WTC11 (cell line): ENCODE measurements at regions not wholly inside any gene's neighbourhood (a gene's known extent, or its start where the extent isn't known, plus 50 kb on each side); places are given as distances from the start of the nearest gene placed in this dataset.

Experiments used
- ATAC-seq: fragments of 200-7000 bp; cut with Tn5 transposase; 2 replicates; pipeline ENCODE4 v1.10.0; 2021; ENCODE audit warnings: mild to moderate bottlenecking, moderate library complexity
- CTCF ChIA-PET: fragments of 300-600 bp; sonication (Branson Sonifier 250); formaldehyde crosslinking; loops from one replicate; lab custom pipeline; 2021; ENCODE audit warnings: antibody characterized with exemption; lab: Charles Lee
- POLR2A ChIA-PET: fragments of 350-600 bp; sonication (Branson Sonifier 250); formaldehyde crosslinking; loops from one replicate; lab custom pipeline; 2021; ENCODE audit warnings: antibody characterized with exemption; lab: Charles Lee
- DNase-seq: peaks from one replicate; pipeline ENCODE4 v3.0.0; 2021; ENCODE audit warnings: low spot score
- H3K27ac Mint-ChIP-seq: 2 replicates; pipeline ENCODE4 v1.8.0; 2021; ENCODE audit warnings: mixed read lengths
- H3K27me3 Mint-ChIP-seq: 2 replicates; pipeline ENCODE4 v1.8.0; 2021; ENCODE audit warnings: low read depth, mild to moderate bottlenecking, moderate library complexity, mixed read lengths
- H3K36me3 Mint-ChIP-seq: 2 replicates; pipeline ENCODE4 v1.8.0; 2021; ENCODE audit warnings: mixed read lengths
- H3K4me1 Mint-ChIP-seq: 2 replicates; pipeline ENCODE4 v1.8.0; 2022; ENCODE audit warnings: mixed read lengths
- H3K4me3 Mint-ChIP-seq: 2 replicates; pipeline ENCODE4 v1.8.0; 2021; ENCODE audit warnings: mild to moderate bottlenecking, moderate library complexity, mixed read lengths
- H3K9me3 Mint-ChIP-seq: 2 replicates; pipeline ENCODE4 v1.8.0; 2021; ENCODE audit warnings: mixed read lengths
- AR ChIP-seq: fragments of 250-450 bp; sonication (Bioruptor Pico); IDR thresholded peaks from 2 replicates; pipeline ENCODE4 v1.9.0; 2021; ENCODE audit warnings: mild to moderate bottlenecking
- ATF1 ChIP-seq: sonication (generic); formaldehyde crosslinking; IDR thresholded peaks from 2 replicates; pipeline ENCODE4 v1.8.1; 2023; ENCODE audit warnings: mild to moderate bottlenecking, moderate library complexity, missing genetic modification reagents
- CDX4 ChIP-seq: fragments of 250-450 bp; sonication (Bioruptor Pico); IDR thresholded peaks from 2 replicates; pipeline ENCODE4 v1.9.0; 2021; ENCODE audit warnings: moderate library complexity, mild to moderate bottlenecking, inconsistent platforms, borderline replicate concordance
- CREB1 ChIP-seq: sonication (generic); formaldehyde crosslinking; IDR thresholded peaks from 2 replicates; pipeline ENCODE4 v1.8.0; 2023; ENCODE audit warnings: mild to moderate bottlenecking, missing genetic modification reagents
- ESRRA ChIP-seq: sonication (generic); formaldehyde crosslinking; IDR thresholded peaks from 2 replicates; pipeline ENCODE4 v1.8.1; 2022; ENCODE audit warnings: mild to moderate bottlenecking, missing genetic modification reagents, borderline replicate concordance
- ETV6 ChIP-seq: sonication (generic); formaldehyde crosslinking; IDR thresholded peaks from 2 replicates; pipeline ENCODE4 v1.8.1; 2022; ENCODE audit warnings: mild to moderate bottlenecking, missing genetic modification reagents
- FOXP1 ChIP-seq: sonication (generic); formaldehyde crosslinking; IDR thresholded peaks from 2 replicates; pipeline ENCODE4 v1.8.0; 2022; ENCODE audit warnings: missing genetic modification reagents, mild to moderate bottlenecking, moderate library complexity, borderline replicate concordance
- GRHL2 ChIP-seq: fragments of 250-450 bp; sonication (Bioruptor Pico); IDR thresholded peaks from 2 replicates; pipeline ENCODE4 v1.8.0; 2022; ENCODE audit warnings: mild to moderate bottlenecking, moderate library complexity; ENCODE audit not compliant: insufficient replicate concordance, severe bottlenecking
- HMGXB4 ChIP-seq: sonication (generic); formaldehyde crosslinking; IDR thresholded peaks from 2 replicates; pipeline ENCODE4 v1.8.1; 2023; ENCODE audit warnings: mild to moderate bottlenecking, moderate library complexity, missing genetic modification reagents
- MLX ChIP-seq: sonication (generic); formaldehyde crosslinking; IDR thresholded peaks from 2 replicates; pipeline ENCODE4 v1.8.1; 2023; ENCODE audit warnings: mild to moderate bottlenecking, missing genetic modification reagents, moderate library complexity
- MYBL2 ChIP-seq: sonication (generic); formaldehyde crosslinking; IDR thresholded peaks from 2 replicates; pipeline ENCODE4 v1.8.1; 2023; ENCODE audit warnings: mild to moderate bottlenecking, moderate library complexity, missing genetic modification reagents
- NFATC4 ChIP-seq: fragments of 250-450 bp; sonication (Bioruptor Pico); IDR thresholded peaks from 2 replicates; pipeline ENCODE4 v1.9.0; 2021; ENCODE audit warnings: mild to moderate bottlenecking
- NR2C2 ChIP-seq: sonication (generic); formaldehyde crosslinking; IDR thresholded peaks from 2 replicates; pipeline ENCODE4 v1.8.0; 2022; ENCODE audit warnings: mild to moderate bottlenecking, missing genetic modification reagents
- OVOL2 ChIP-seq: fragments of 250-450 bp; sonication (Bioruptor Pico); IDR thresholded peaks from 2 replicates; pipeline ENCODE4 v1.9.0; 2021; ENCODE audit warnings: mild to moderate bottlenecking, borderline replicate concordance
- RORB ChIP-seq: fragments of 250-450 bp; sonication (Bioruptor Pico); IDR thresholded peaks from 2 replicates; pipeline ENCODE4 v1.9.0; 2021; ENCODE audit warnings: mild to moderate bottlenecking
- SMAD3 ChIP-seq: sonication (generic); formaldehyde crosslinking; IDR thresholded peaks from 2 replicates; pipeline ENCODE4 v1.8.0; 2022; ENCODE audit warnings: missing genetic modification reagents, mild to moderate bottlenecking, borderline replicate concordance
- SMAD4 ChIP-seq: sonication (generic); formaldehyde crosslinking; IDR thresholded peaks from 2 replicates; pipeline ENCODE4 v1.8.0; 2022; ENCODE audit warnings: mild to moderate bottlenecking, missing genetic modification reagents
- ZNF219 ChIP-seq: sonication (generic); formaldehyde crosslinking; IDR thresholded peaks from 2 replicates; pipeline ENCODE4 v1.8.0; 2023; ENCODE audit warnings: missing genetic modification reagents, mild to moderate bottlenecking, borderline replicate concordance
- ZNF396 ChIP-seq: fragments of 250-450 bp; sonication (Bioruptor Pico); IDR thresholded peaks from 2 replicates; pipeline ENCODE4 v1.8.0; 2021; ENCODE audit warnings: mild to moderate bottlenecking, moderate library complexity, borderline replicate concordance
- ZNF423 ChIP-seq: fragments of 250-450 bp; sonication (Bioruptor Pico); IDR thresholded peaks from 2 replicates; pipeline ENCODE4 v2.1.2; 2022; ENCODE audit warnings: mild to moderate bottlenecking, moderate library complexity
- TF ChIP-seq, protein P1 (sequence below): fragments of 250-450 bp; sonication (Bioruptor Pico); IDR thresholded peaks from 2 replicates; pipeline ENCODE4 v1.9.0; 2021; ENCODE audit warnings: mild to moderate bottlenecking

- peaks cover 10% of the 10 kb centered on the region for H3K4me1 Mint-ChIP-seq
- POLR2A ChIA-PET = no interaction called here
- TF ChIP-seq ZNF396 (CRISPR knock-in tag) = no peak
- TF ChIP-seq, protein P1, sequence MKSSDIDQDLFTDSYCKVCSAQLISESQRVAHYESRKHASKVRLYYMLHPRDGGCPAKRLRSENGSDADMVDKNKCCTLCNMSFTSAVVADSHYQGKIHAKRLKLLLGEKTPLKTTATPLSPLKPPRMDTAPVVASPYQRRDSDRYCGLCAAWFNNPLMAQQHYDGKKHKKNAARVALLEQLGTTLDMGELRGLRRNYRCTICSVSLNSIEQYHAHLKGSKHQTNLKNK = no peak
- no peak for TF ChIP-seq SMAD4 (CRISPR knock-in tag)
- no peak for TF ChIP-seq ZNF423 (CRISPR knock-in tag)
- no peak for TF ChIP-seq FOXP1 (CRISPR knock-in tag)
- no peak for TF ChIP-seq RORB (CRISPR knock-in tag)
- no peak for TF ChIP-seq ESRRA (CRISPR knock-in tag)
- no peak for TF ChIP-seq MYBL2 (CRISPR knock-in tag)
- no peak for TF ChIP-seq NFATC4 (CRISPR knock-in tag)
- TF ChIP-seq HMGXB4 (CRISPR knock-in tag) = no peak
- TF ChIP-seq CDX4 (CRISPR knock-in tag) = no peak
- no peak for TF ChIP-seq ETV6
- TF ChIP-seq ATF1 (CRISPR knock-in tag) = no peak
- no peak for TF ChIP-seq MLX
- TF ChIP-seq NR2C2 (CRISPR knock-in tag) = no peak
- no peak for TF ChIP-seq OVOL2 (CRISPR knock-in tag)
- TF ChIP-seq GRHL2 = no peak
- no peak for TF ChIP-seq ZNF219
- TF ChIP-seq SMAD3 (CRISPR knock-in tag) = no peak
- ATAC-seq (no peak), DNase-seq (no peak)
- no peaks in the 10 kb centered on the region for H3K36me3 Mint-ChIP-seq
- CTCF ChIA-PET = no interaction called here
- H3K27ac Mint-ChIP-seq = no peak overlapping the region
- H3K27me3 Mint-ChIP-seq = no peaks in the 10 kb centered on the region
- no peaks in the 10 kb centered on the region for H3K9me3 Mint-ChIP-seq
- no peak overlapping the region for H3K4me3 Mint-ChIP-seq
Observed at GRCh38 chr6:47974106-47974505, 136.9 kb downstream of the PTCHD4 start.

GRCh38 chr6:47970826-47971225, 140.2 kb downstream of the PTCHD4 start:
- no peak for ATAC-seq
- POLR2A ChIA-PET = no interaction called here
- CTCF ChIA-PET = no interaction called here

More at GRCh38 chr6:47970826-47971225, 140.2 kb downstream of the PTCHD4 start:
- Mint-ChIP-seq H3K9me3 (no peaks in the 10 kb centered on the region), H3K4me1 (peaks cover 7% of the 10 kb centered on the region), H3K4me3 (no peak overlapping the region), H3K27ac (no peak overlapping the region), H3K36me3 (no peaks in the 10 kb centered on the region), H3K27me3 (no peaks in the 10 kb centered on the region)
- no peak for DNase-seq
- TF ChIP-seq CREB1 (CRISPR knock-in tag) (no peak), ZNF219 (no peak), AR (no peak)
